ENCODE measurements at regions not wholly inside any gene's neighbourhood (a gene's known extent, or its start where the extent isn't known, plus 50 kb on each side); places are given as distances from the start of the nearest gene placed in this dataset.
"Not testable (repeated sequence)": the region's sequence is repeated elsewhere in the genome, so short reads cannot be mapped to it uniquely, and the experiment has no call there.

- in situ Hi-C loops (cut with HindIII; ENCODE audit: low pct_ligation_motif_present, low pct_unique_long_range_greater_than_20kb, low sequenced_read_pairs) = no loop called here
- no peak for DNase-seq
These were observed 343.1 kb upstream of the SLC39A10 start for GRCh38 chr2:195313962-195314361.

- in situ Hi-C loops (cut with HindIII; ENCODE audit: low pct_ligation_motif_present, low pct_unique_long_range_greater_than_20kb, low sequenced_read_pairs) = no loop called here
- DNase-seq = no peak
These were observed 344.4 kb upstream of the SLC39A10 start for GRCh38 chr2:195312662-195313061.

GRCh38 chr2:195308163-195308562 lies 348.9 kb upstream of the SLC39A10 start:
- DNase-seq = no peak
- in situ Hi-C loops (cut with HindIII; ENCODE audit: low pct_ligation_motif_present, low pct_unique_long_range_greater_than_20kb, low sequenced_read_pairs) = no loop called here

GRCh38 chr2:195307751-195308150 lies 349.3 kb upstream of the SLC39A10 start:
- no peak for DNase-seq
- in situ Hi-C loops (cut with HindIII; ENCODE audit: low pct_ligation_motif_present, low pct_unique_long_range_greater_than_20kb, low sequenced_read_pairs) = no loop called here

DNA sequence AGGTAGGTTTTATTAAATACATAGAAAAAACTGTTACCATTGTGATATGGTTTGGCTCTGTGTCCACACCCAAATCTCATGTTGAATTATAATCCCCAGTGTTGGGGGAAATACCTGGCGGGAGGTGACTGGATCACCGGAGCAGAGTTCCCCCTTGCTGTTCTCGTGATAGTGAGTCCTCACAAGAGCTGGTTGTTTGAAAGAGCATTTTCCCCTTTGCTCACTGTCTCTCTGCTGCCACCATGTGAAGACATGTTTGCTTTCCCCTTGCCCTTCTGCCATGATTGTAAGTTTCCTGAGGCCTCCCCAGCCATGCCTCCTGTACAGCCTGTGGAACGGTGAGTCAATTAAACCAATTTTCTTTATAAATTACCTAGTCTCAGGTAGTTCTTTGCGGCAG lies 352.7 kb upstream of the SLC39A10 start:
- in situ Hi-C loops (cut with HindIII; ENCODE audit: low pct_ligation_motif_present, low pct_unique_long_range_greater_than_20kb, low sequenced_read_pairs) = no loop called here
- peak; percentile 16 for DNase-seq

- no peak for DNase-seq
- in situ Hi-C loops (cut with HindIII; ENCODE audit: low pct_ligation_motif_present, low pct_unique_long_range_greater_than_20kb, low sequenced_read_pairs) = no loop called here
These were observed 356.4 kb upstream of the SLC39A10 start for GRCh38 chr2:195300631-195301030.

DNA sequence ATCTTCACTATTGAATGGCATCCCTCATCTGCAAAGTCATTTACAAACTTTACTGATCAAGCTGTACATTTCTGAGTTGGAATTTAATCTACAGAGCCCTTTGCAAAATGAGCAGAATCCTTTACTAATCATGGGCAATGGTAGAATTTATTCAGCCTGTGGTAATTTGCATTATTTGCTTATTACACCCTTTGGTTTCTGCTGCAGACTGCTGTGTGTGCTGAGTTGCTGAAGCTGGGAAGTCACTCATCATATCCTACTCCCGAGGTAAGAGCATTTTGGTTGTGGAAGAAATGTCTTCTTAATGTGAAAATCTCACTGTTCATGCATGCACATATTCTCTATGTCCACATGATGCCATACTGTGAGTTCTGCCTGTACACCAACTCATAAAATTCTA lies 357.4 kb upstream of the SLC39A10 start:
- DNase-seq = no peak
- in situ Hi-C loops (cut with HindIII; ENCODE audit: low pct_ligation_motif_present, low pct_unique_long_range_greater_than_20kb, low sequenced_read_pairs) = no loop called here

DNA sequence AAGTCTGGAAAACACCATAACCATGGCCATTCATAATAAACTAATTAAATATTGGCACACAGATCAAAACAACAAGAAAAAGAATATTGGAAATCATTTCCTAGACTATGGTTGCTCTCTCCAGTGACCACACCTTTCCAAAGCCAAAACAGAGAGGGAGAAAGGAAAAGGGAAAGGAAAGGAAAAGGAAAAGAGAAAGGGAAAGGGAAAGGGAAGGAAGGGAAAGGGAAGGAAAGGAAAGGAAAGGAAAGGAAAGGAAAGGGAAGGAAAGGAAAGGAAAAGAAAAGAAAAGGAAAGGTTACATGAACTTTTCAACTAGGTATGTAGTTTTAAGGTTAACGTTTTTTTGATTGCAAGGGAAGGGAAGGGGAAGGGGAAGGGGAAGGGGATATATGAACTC lies 360.5 kb upstream of the SLC39A10 start:
- no peak for DNase-seq
- in situ Hi-C loops (cut with HindIII; ENCODE audit: low pct_ligation_motif_present, low pct_unique_long_range_greater_than_20kb, low sequenced_read_pairs) = no loop called here

DNA sequence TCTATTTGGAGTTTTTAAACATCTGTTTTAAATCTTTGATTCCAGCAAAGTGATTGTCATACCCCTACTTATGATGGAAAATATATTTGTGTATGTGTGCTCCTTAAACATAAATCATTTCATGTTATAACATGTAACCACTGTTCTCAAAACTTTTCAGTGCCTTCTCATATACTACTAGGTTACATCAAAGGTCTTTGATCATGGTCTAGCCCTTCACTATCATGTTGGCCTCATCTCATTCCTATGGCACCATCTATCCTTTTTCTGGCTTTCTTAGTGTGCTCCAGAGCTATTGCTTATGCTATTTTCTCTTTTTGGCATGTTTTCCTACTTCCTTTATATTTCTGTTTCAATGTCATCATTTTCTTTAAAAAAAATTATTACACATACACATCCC lies 367.9 kb upstream of the SLC39A10 start:
- in situ Hi-C loops (cut with HindIII; ENCODE audit: low pct_ligation_motif_present, low pct_unique_long_range_greater_than_20kb, low sequenced_read_pairs) = no loop called here
- DNase-seq = no peak

- in situ Hi-C loops (cut with HindIII; ENCODE audit: low pct_ligation_motif_present, low pct_unique_long_range_greater_than_20kb, low sequenced_read_pairs) = no loop called here
- no peak for DNase-seq
These were observed 377.1 kb upstream of the SLC39A10 start for GRCh38 chr2:195279840-195280427.

DNA sequence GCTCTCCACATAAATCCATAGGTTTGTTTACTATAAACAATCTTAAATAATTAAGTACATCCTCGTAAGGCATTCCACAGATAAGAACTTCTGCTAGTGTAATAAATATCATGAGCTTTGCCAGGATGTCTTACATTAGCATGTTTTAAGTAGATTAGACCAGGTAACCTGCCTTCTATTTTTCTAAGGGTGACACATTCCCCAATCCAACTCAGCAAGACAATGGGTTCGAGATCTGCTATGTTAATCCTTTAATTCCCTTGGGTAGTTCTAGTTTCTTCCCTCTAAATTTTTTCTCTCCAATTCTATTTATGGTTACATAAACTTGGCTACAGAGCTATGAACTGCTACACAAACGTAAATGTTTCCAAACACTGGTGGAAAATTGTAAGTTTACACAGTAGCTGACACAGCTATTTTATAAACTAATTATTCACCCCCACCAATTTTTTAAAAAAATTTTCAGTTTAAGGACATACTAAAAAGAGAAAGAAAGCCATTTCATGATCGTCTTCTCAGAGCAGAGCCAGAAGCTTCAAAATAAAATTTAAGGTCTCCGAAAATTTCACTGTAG lies 386.5 kb upstream of the SLC39A10 start:
- in situ Hi-C loops (cut with HindIII; ENCODE audit: low pct_ligation_motif_present, low pct_unique_long_range_greater_than_20kb, low sequenced_read_pairs) = no loop called here
- no peak for DNase-seq

GRCh38 chr2:195269220-195269619 lies 387.8 kb upstream of the SLC39A10 start:
- in situ Hi-C loops (cut with HindIII; ENCODE audit: low pct_ligation_motif_present, low pct_unique_long_range_greater_than_20kb, low sequenced_read_pairs) = no loop called here

DNA sequence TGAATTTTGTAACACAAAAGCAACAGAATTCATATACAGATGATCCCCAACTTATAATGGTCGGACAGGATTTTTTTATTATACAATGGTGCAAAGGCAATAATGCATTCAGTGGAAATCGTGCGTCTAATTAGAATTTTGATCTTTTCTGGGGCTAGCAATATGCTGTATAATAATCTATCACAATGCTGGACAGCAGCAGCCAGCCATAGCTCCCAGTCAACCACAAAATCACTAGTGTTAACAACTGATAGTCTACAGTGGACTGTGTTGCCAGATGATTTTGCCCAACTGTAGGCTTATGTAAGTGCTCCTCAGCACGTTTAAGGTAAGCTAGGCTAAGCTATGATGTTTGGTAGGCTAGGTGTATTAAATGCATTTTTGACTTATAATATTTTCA lies 399.0 kb upstream of the SLC39A10 start:
- DNase-seq = no peak
- in situ Hi-C loops (cut with HindIII; ENCODE audit: low pct_ligation_motif_present, low pct_unique_long_range_greater_than_20kb, low sequenced_read_pairs) = no loop called here

More at GRCh38 chr2:195269220-195269619, 387.8 kb upstream of the SLC39A10 start:
- DNase-seq = no peak

DNA sequence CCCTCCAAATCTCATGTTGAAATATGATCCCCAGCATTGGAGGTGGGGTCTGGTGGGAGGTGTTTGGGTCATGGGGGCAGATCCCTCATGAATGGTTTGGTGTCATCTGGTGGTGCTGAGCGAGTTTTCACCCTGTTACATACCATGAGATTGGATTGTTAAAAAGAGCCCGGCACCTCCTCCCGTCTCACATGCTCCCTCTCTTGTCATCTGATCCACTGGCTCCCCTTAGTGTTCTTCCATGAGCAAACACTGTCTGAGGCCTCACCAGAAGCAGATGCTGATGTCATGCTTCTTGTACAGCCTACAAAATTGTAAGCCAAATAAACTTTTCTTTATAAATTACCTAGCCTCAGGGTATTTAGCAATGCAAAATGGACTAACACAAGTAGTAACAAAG lies 405.0 kb upstream of the SLC39A10 start:
- peak; percentile 28 for DNase-seq
- in situ Hi-C loops (cut with HindIII; ENCODE audit: low pct_ligation_motif_present, low pct_unique_long_range_greater_than_20kb, low sequenced_read_pairs) = no loop called here

DNA sequence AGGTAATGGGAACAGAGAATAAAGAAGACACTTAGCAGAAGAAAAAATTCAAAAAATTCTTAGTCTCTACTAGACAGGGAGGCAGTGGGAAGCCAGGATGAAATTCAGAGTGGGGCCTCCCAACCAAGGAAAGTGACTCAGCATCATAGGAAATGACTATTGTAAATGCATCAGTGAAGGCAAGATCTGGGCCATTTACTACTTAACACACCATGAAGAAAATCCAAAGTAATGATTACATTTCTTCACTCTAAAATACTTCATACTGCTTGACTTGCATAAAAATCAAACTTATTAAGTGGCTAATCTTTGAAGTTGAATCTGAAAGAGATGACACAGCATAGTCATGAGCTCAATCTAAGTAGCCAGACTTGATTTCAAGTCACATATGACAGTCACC lies 405.8 kb upstream of the SLC39A10 start:
- in situ Hi-C loops (cut with HindIII; ENCODE audit: low pct_ligation_motif_present, low pct_unique_long_range_greater_than_20kb, low sequenced_read_pairs) = no loop called here
- DNase-seq = peak; percentile 52

- in situ Hi-C loops (cut with HindIII; ENCODE audit: low pct_ligation_motif_present, low pct_unique_long_range_greater_than_20kb, low sequenced_read_pairs) = no loop called here
- no peak for DNase-seq
These were observed 418.2 kb upstream of the SLC39A10 start for GRCh38 chr2:195238826-195239225.

- no peak for DNase-seq
- in situ Hi-C loops (cut with HindIII; ENCODE audit: low pct_ligation_motif_present, low pct_unique_long_range_greater_than_20kb, low sequenced_read_pairs) = no loop called here
These were observed 418.6 kb upstream of the SLC39A10 start for GRCh38 chr2:195238379-195238778.

- in situ Hi-C loops (cut with HindIII; ENCODE audit: low pct_ligation_motif_present, low pct_unique_long_range_greater_than_20kb, low sequenced_read_pairs); DNase-seq: not testable (repeated sequence)
These were observed 428.5 kb upstream of the SLC39A10 start for GRCh38 chr2:195228547-195228946.

- DNase-seq = no peak
- in situ Hi-C loops (cut with HindIII; ENCODE audit: low pct_ligation_motif_present, low pct_unique_long_range_greater_than_20kb, low sequenced_read_pairs) = no loop called here
These were observed 443.0 kb upstream of the SLC39A10 start for GRCh38 chr2:195214072-195214471.

GRCh38 chr2:195212586-195212985 lies 444.4 kb upstream of the SLC39A10 start:
- in situ Hi-C loops (cut with HindIII; ENCODE audit: low pct_ligation_motif_present, low pct_unique_long_range_greater_than_20kb, low sequenced_read_pairs) = no loop called here

More at GRCh38 chr2:195212586-195212985, 444.4 kb upstream of the SLC39A10 start:
- DNase-seq = no peak

All from ACHN (cell line).